ENCODE measurements at regions not wholly inside any gene's neighbourhood (a gene's known extent, or its start where the extent isn't known, plus 50 kb on each side); places are given as distances from the start of the nearest gene placed in this dataset.

GRCh38 chr5:92863666-92864065 is 717.4 kb downstream of the NR2F1-AS1 start:
- TF ChIP-seq POLR2A (IDR thresholded peaks at IDR 0.05; ENCODE audit: low read length) (no peak), GATA1 (IDR thresholded peaks at IDR 0.05; ENCODE audit: low read depth, low read length) (no peak)
